A549 (cell line): ENCODE measurements at regions not wholly inside any gene's neighbourhood (a gene's known extent, or its start where the extent isn't known, plus 50 kb on each side); places are given as distances from the start of the nearest gene placed in this dataset.

ENCODE experiments used
- CEBPB ChIP-seq, 2 experiments: fragments of >200 bp in 1 of 2; sonication (Bioruptor Twin) in 1 of 2; formaldehyde crosslinking in 1 of 2; IDR thresholded peaks; 2 replicates each; pipeline ENCODE4 v1.6.1; 2012 to 2016
- JUN ChIP-seq, 2 experiments: fragments of >200 bp; sonication (Bioruptor Twin); formaldehyde crosslinking; IDR thresholded peaks; 2 replicates in 1 of 2; 3 replicates in 1 of 2; pipeline ENCODE4 v1.6.1; 2016 to 2017
- JUNB ChIP-seq: fragments of >200 bp; sonication (Bioruptor Twin); formaldehyde crosslinking; IDR thresholded peaks from 2 replicates; pipeline ENCODE4 v1.6.1; 2016
- MYC ChIP-seq: IDR thresholded peaks from 2 replicates; pipeline ENCODE4 v1.6.1; 2012; ENCODE audit warnings: mild to moderate bottlenecking, inconsistent platforms, low read length, improper control_type of control experiment, borderline replicate concordance
- PHF8 ChIP-seq: fragments of 200-600 bp; sonication (generic); IDR thresholded peaks from 2 replicates; pipeline ENCODE4 v1.6.1; 2016; ENCODE audit warnings: low read depth, mild to moderate bottlenecking, antibody characterized with exemption, moderate library complexity, borderline replicate concordance
- POLR2A ChIP-seq: IDR thresholded peaks from 2 replicates; pipeline ENCODE4 v1.6.1; 2012; ENCODE audit warnings: mild to moderate bottlenecking, low read length
- SMC3 ChIP-seq: fragments of >200 bp; sonication (Bioruptor Twin); formaldehyde crosslinking; IDR thresholded peaks from 3 replicates; pipeline ENCODE4 v1.6.1; 2018; ENCODE audit warnings: inconsistent platforms
- TF ChIP-seq, protein P1 (sequence below): fragments of 250-450 bp; sonication (Bioruptor Pico); IDR thresholded peaks from 2 replicates; pipeline ENCODE4 v1.5.0; 2021; ENCODE audit warnings: mild to moderate bottlenecking, moderate library complexity, borderline replicate concordance
- TF ChIP-seq, protein P2 (sequence below): fragments of >200 bp; sonication (Bioruptor Twin); formaldehyde crosslinking; IDR thresholded peaks from 3 replicates; pipeline ENCODE4 v1.5.1; 2016
- TF ChIP-seq, protein P3 (sequence below): fragments of 150-350 bp; IDR thresholded peaks from 2 replicates; pipeline ENCODE4 v1.6.1; 2014; ENCODE audit warnings: low read depth, mild to moderate bottlenecking, low read length
- TF ChIP-seq, protein P4 (sequence below): IDR thresholded peaks from 2 replicates; pipeline ENCODE4 v1.6.1; 2012

DNA sequence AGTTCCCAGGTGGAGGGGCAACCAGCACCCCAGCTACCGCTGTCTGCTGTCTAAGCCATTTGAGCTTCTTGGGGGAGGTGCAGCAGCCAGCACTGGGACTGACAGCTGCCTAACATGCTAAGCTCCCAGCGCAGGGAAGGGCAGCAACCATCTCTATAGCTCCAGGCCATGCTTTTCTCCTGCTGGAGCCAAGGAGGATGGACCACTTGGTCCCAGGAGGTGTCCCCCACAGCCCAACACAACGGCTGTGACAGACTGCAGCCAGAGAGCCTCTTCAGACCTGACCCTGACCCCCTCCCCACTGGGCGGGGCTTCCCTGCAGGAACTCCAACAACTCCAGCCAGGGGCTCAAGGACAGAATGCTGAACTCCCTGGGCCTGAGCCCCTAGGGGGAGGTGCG lies 370.6 kb upstream of the REG3G start:
- TF ChIP-seq POLR2A: no peak
- TF ChIP-seq, protein P1, sequence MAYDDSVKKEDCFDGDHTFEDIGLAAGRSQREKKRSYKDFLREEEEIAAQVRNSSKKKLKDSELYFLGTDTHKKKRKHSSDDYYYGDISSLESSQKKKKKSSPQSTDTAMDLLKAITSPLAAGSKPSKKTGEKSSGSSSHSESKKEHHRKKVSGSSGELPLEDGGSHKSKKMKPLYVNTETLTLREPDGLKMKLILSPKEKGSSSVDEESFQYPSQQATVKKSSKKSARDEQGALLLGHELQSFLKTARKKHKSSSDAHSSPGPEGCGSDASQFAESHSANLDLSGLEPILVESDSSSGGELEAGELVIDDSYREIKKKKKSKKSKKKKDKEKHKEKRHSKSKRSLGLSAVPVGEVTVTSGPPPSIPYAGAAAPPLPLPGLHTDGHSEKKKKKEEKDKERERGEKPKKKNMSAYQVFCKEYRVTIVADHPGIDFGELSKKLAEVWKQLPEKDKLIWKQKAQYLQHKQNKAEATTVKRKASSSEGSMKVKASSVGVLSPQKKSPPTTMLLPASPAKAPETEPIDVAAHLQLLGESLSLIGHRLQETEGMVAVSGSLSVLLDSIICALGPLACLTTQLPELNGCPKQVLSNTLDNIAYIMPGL (CRISPR knock-in tag): no peak
- TF ChIP-seq JUN (IDR thresholded peaks at IDR 0.05): no peak
- no peak for TF ChIP-seq SMC3
- no peak for TF ChIP-seq PHF8
- TF ChIP-seq MYC: no peak
- TF ChIP-seq, protein P2, sequence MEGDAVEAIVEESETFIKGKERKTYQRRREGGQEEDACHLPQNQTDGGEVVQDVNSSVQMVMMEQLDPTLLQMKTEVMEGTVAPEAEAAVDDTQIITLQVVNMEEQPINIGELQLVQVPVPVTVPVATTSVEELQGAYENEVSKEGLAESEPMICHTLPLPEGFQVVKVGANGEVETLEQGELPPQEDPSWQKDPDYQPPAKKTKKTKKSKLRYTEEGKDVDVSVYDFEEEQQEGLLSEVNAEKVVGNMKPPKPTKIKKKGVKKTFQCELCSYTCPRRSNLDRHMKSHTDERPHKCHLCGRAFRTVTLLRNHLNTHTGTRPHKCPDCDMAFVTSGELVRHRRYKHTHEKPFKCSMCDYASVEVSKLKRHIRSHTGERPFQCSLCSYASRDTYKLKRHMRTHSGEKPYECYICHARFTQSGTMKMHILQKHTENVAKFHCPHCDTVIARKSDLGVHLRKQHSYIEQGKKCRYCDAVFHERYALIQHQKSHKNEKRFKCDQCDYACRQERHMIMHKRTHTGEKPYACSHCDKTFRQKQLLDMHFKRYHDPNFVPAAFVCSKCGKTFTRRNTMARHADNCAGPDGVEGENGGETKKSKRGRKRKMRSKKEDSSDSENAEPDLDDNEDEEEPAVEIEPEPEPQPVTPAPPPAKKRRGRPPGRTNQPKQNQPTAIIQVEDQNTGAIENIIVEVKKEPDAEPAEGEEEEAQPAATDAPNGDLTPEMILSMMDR: no peak
- TF ChIP-seq, protein P3, sequence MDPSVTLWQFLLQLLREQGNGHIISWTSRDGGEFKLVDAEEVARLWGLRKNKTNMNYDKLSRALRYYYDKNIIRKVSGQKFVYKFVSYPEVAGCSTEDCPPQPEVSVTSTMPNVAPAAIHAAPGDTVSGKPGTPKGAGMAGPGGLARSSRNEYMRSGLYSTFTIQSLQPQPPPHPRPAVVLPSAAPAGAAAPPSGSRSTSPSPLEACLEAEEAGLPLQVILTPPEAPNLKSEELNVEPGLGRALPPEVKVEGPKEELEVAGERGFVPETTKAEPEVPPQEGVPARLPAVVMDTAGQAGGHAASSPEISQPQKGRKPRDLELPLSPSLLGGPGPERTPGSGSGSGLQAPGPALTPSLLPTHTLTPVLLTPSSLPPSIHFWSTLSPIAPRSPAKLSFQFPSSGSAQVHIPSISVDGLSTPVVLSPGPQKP: no peak
- TF ChIP-seq, protein P4, sequence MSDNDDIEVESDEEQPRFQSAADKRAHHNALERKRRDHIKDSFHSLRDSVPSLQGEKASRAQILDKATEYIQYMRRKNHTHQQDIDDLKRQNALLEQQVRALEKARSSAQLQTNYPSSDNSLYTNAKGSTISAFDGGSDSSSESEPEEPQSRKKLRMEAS: no peak
- TF ChIP-seq JUNB: no peak
- no peak for TF ChIP-seq CEBPB (IDR thresholded peaks at IDR 0.05)
